ENCODE measurements at regions not wholly inside any gene's neighbourhood (a gene's known extent, or its start where the extent isn't known, plus 50 kb on each side); places are given as distances from the start of the nearest gene placed in this dataset.

DNA sequence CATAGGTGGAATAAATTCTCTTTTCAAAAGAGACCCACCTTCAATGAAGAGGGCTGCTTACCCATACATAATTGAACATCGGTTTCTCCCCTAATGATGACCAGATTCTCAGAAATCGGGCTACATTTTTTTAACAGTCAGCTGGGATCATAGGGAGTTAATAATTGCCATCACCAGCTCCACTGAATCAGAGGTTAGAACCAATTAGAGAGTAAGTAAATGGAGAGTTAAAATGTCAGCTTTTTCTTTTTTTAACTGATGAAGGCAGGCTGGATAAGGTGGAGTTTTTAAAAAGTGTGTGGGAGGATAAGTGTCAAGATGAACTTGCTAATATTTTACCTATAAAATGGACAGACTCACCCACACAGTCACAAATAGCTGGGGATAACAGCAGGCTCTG, 584.5 kb upstream of the NR3C2 start (continued):
- TF ChIP-seq CTBP2 (IDR thresholded peaks at IDR 0.05; ENCODE audit: borderline replicate concordance, insufficient read depth, insufficient read length, low read length) (no peak), YY1 (IDR thresholded peaks at IDR 0.05; ENCODE audit: low read depth, low read length) (no peak), SP1 (IDR thresholded peaks at IDR 0.05; ENCODE audit: low read depth, low read length) (no peak)

Data from H1 (cell line).